GM12892 (cell line): ENCODE measurements at regions not wholly inside any gene's neighbourhood (a gene's known extent, or its start where the extent isn't known, plus 50 kb on each side); places are given as distances from the start of the nearest gene placed in this dataset.

Experiments
- POLR2A ChIP-seq: IDR thresholded peaks from 2 replicates; pipeline ENCODE4 v1.6.1; 2011; ENCODE audit warnings: low read depth, low read length, control low read depth
- POLR2AphosphoS5 ChIP-seq: IDR thresholded peaks from 2 replicates; pipeline ENCODE4 v1.6.1; 2011; ENCODE audit warnings: low read depth, low read length, control low read depth

- TF ChIP-seq POLR2A (no peak), POLR2AphosphoS5 (no peak)
These were observed 81.4 kb downstream of the DLL1 start for GRCh38 chr6:170209354-170210025.
